ENCODE measurements at regions not wholly inside any gene's neighbourhood (a gene's known extent, or its start where the extent isn't known, plus 50 kb on each side); places are given as distances from the start of the nearest gene placed in this dataset.

GRCh38 chr6:145480024-145480423, 255.3 kb downstream of the EPM2A start:
- TF ChIP-seq POLR2A (IDR thresholded peaks at IDR 0.05; ENCODE audit: low read length) (no peak), GATA1 (IDR thresholded peaks at IDR 0.05; ENCODE audit: low read depth, low read length) (no peak)
